ENCODE measurements at regions not wholly inside any gene's neighbourhood (a gene's known extent, or its start where the extent isn't known, plus 50 kb on each side); places are given as distances from the start of the nearest gene placed in this dataset.

GRCh38 chr17:53142890-53143289 is 679.8 kb upstream of the KIF2B start:
- H4K20me1 ChIP-seq (replicated peaks; ENCODE audit: insufficient read depth): no peaks in the 10 kb centered on the region
- no peaks in the 10 kb centered on the region for H3K27me3 ChIP-seq (ENCODE audit: insufficient read depth)
- H2AFZ ChIP-seq: peak overlapping the region; percentile 39; the same call in 1 of the 2 replicates
- H3K36me3 Mint-ChIP-seq (ENCODE audit: low read depth): no peaks in the 10 kb centered on the region
- peaks cover 20% of the 10 kb centered on the region for H3K4me1 ChIP-seq (ENCODE audit: insufficient read depth)
- no peak overlapping the region for H3K4me3 Mint-ChIP-seq
- no peaks in the 10 kb centered on the region for H3K79me2 ChIP-seq (replicated peaks; ENCODE audit: insufficient read depth)
- no peak overlapping the region for H3K4me3 ChIP-seq
- no peak overlapping the region for H3K27ac ChIP-seq (ENCODE audit: low read depth)
- H3K27ac Mint-ChIP-seq: peak overlapping the region; percentile 89
- no peaks in the 10 kb centered on the region for H3K9me3 Mint-ChIP-seq
- no peaks in the 10 kb centered on the region for H3K36me3 ChIP-seq (ENCODE audit: insufficient read depth)
- no peaks in the 10 kb centered on the region for H3K9me2 ChIP-seq (ENCODE audit: insufficient read depth)
- no peak overlapping the region for H3K4me2 ChIP-seq
- no peaks in the 10 kb centered on the region for H3K27me3 Mint-ChIP-seq (ENCODE audit: insufficient read depth, low read depth, poor library complexity)
- no peaks in the 10 kb centered on the region for H3F3A ChIP-seq (replicated peaks; ENCODE audit: low read depth)
- peaks cover 20% of the 10 kb centered on the region for H3K4me1 Mint-ChIP-seq
- ATAC-seq (peak; percentile 67), DNase-seq (ENCODE audit: low spot score) (peak; percentile 46)
- no peak for TF ChIP-seq REST (IDR thresholded peaks at IDR 0.05; ENCODE audit: unreplicated experiment)

- no peak for DNase-seq (ENCODE audit: low spot score)
- Histone ChIP-seq H4K20me1 (replicated peaks; ENCODE audit: insufficient read depth) (no peaks in the 10 kb centered on the region), H3K79me2 (replicated peaks; ENCODE audit: insufficient read depth) (no peaks in the 10 kb centered on the region), H3K36me3 (ENCODE audit: insufficient read depth) (no peaks in the 10 kb centered on the region), H3K9me2 (ENCODE audit: insufficient read depth) (no peaks in the 10 kb centered on the region), H3K27me3 (ENCODE audit: insufficient read depth) (no peaks in the 10 kb centered on the region), H3K4me2 (no peak overlapping the region), H3K4me3 (no peak overlapping the region), H3K27ac (ENCODE audit: low read depth) (no peak overlapping the region), H3K4me1 (ENCODE audit: insufficient read depth) (peaks cover 20% of the 10 kb centered on the region), H3F3A (replicated peaks; ENCODE audit: low read depth) (no peaks in the 10 kb centered on the region), H2AFZ (no peak overlapping the region)
- no peaks in the 10 kb centered on the region for H3K9me3 Mint-ChIP-seq
- H3K4me3 Mint-ChIP-seq: no peak overlapping the region
- peaks cover 22% of the 10 kb centered on the region for H3K4me1 Mint-ChIP-seq
- no peaks in the 10 kb centered on the region for H3K36me3 Mint-ChIP-seq (ENCODE audit: low read depth)
- no peak for ATAC-seq
- no peaks in the 10 kb centered on the region for H3K27me3 Mint-ChIP-seq (ENCODE audit: insufficient read depth, low read depth, poor library complexity)
- peak overlapping the region; percentile 4; the same call in 1 of the 2 replicates for H3K27ac Mint-ChIP-seq
- TF ChIP-seq REST (IDR thresholded peaks at IDR 0.05; ENCODE audit: unreplicated experiment): no peak
- no peak for TF ChIP-seq NANOG (IDR thresholded peaks at IDR 0.05; ENCODE audit: borderline replicate concordance)
- no peak for TF ChIP-seq ZNF462 (CRISPR knock-in tag; IDR thresholded peaks at IDR 0.05)
- no peak for TF ChIP-seq STAT1 (IDR thresholded peaks at IDR 0.05; ENCODE audit: unreplicated experiment)
- no peak for TF ChIP-seq CREB1 (CRISPR knock-in tag; IDR thresholded peaks at IDR 0.05; ENCODE audit: low read depth)
- TF ChIP-seq EZH2phosphoT487 (IDR thresholded peaks at IDR 0.05; ENCODE audit: unreplicated experiment): no peak
- no peak for TF ChIP-seq ZNF114 (CRISPR knock-in tag; IDR thresholded peaks at IDR 0.05)
Measured at GRCh38 chr17:53141731-53142130, 681.0 kb upstream of the KIF2B start.

Measured in GM23338 (cell line).